GM21381 (cell line): ENCODE measurements at regions not wholly inside any gene's neighbourhood (a gene's known extent, or its start where the extent isn't known, plus 50 kb on each side); places are given as distances from the start of the nearest gene placed in this dataset.

Source experiments
- ATAC-seq: cut with Tn5 transposase; IDR thresholded peaks from one replicate; pipeline ENCODE4 v1.9.1; 2021; ENCODE audit warnings: mild to moderate bottlenecking, moderate library complexity; ENCODE audit not compliant: unreplicated experiment

GRCh38 chr14:61193476-61193875 is 87.7 kb downstream of the TMEM30B start:
- ATAC-seq, result no peak

- ATAC-seq, result no peak
Measured at GRCh38 chr14:61192989-61193388, 88.1 kb downstream of the TMEM30B start.

GRCh38 chr14:61191733-61192132 is 89.4 kb downstream of the TMEM30B start:
- no peak for ATAC-seq

DNA sequence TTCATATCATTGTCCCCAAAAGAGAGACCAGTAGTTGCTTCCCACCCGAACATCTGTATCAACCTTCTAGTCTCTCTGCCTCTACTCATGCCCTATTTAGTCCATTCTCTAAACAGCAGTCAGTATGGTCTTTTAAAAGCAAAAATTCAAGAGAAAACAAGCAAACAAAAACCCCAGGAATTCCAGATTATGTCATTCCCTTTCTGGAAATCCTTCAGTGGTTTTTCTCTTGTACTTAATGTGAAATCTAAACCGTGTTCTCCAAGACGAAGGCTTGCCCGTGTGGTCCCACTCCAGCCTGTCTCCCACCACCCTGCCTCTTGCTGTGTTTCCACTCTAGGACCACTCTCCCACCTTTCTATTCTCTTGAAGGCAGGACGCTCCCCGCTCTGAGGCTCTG is 90.8 kb downstream of the TMEM30B start:
- no peak for ATAC-seq

GRCh38 chr14:61188978-61189808 is 91.9 kb downstream of the TMEM30B start:
- ATAC-seq, result peak; percentile 49

- no peak for ATAC-seq
Measured at GRCh38 chr14:61188196-61188595, 92.9 kb downstream of the TMEM30B start.

DNA sequence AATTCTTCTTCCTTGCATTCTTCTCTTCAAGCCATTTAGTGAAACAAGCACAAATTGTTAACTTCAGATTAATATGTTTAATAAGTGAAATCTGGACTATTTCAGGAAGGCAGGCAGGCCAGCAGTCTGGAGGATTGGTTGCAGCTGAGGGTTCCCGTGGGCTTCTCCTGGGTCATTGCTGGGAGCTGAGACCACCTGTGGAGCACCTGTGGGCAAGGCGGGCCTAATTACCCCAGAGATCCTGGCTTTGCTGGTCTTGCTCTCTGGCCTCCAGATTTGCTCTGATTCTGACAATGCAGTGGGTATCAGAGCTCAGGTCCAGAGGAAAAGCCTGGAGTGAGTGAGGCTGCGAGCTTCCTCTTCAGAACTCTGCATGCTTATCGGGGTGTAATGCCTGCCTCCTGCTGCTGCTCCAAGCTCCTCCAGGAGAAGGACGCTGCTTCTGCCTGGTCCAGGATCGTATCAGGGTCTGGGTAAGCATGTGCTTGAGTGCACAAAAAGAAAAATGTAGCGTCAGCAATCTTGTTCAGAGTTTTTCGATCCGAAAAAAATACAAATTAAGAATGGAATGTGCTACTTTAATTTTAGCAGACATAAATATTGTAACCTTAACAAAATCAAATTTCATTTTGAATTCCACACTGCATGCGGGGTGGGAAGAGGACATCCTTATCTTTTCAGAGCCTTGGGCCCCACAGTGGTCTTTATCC is 93.8 kb downstream of the TMEM30B start:
- ATAC-seq, result no peak

- ATAC-seq, result no peak
Measured at GRCh38 chr14:61186341-61187195, 94.6 kb downstream of the TMEM30B start.

GRCh38 chr14:61185534-61185933 is 95.6 kb downstream of the TMEM30B start:
- no peak for ATAC-seq

DNA sequence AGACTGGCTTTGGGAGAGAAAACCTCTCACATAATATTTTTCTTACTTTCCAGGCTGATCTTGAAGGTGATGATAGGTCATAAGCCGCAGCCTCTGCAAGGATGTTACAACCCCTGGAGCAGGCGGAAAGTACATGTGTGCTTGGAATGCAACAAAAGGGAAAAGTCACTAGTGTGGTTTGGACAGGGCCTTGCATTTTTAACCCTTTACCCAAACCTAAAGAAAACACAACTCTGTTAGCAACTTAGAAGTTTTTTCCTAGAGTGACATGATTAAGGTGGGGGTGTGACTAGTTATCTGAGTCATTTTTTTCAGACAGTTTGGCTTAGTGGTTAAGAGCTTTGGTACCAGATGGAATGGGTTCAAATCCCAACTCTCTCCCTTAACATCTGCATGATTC is 97.0 kb downstream of the TMEM30B start:
- ATAC-seq, result no peak

- ATAC-seq, result no peak
Measured at GRCh38 chr14:61183196-61183885, 97.8 kb downstream of the TMEM30B start.

DNA sequence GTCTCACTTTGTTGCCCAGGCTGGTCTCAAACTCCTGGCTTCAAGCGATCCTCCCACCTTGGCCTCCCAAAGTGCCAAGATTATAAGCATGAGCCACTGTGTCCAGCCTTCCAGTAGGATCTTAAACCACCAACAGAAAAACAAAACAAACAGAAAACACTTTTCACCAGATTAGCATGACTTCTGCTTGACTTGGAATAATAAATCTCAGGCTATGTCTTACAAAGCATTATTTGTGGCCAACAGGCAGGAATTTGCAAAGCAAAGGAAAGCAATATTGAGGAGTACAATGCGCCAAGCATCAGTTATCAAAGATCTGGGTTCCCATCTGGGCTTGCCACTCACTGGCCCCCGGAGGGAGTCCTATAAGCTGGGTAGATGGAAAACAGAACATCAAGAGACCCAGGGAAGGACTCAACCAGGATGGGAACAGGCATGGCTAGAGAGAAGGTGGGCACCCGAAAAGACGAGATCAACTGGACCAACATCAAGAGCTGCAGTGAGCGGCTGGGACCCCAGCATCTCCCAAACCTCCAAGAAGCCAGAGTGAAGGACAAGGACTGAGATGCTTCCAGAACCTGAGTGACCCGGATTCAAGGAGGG is 101.2 kb downstream of the TMEM30B start:
- no peak for ATAC-seq

- no peak for ATAC-seq
Measured at GRCh38 chr14:61179061-61179690, 102.0 kb downstream of the TMEM30B start.

GRCh38 chr14:61178226-61179060 is 102.7 kb downstream of the TMEM30B start:
- ATAC-seq, result no peak

DNA sequence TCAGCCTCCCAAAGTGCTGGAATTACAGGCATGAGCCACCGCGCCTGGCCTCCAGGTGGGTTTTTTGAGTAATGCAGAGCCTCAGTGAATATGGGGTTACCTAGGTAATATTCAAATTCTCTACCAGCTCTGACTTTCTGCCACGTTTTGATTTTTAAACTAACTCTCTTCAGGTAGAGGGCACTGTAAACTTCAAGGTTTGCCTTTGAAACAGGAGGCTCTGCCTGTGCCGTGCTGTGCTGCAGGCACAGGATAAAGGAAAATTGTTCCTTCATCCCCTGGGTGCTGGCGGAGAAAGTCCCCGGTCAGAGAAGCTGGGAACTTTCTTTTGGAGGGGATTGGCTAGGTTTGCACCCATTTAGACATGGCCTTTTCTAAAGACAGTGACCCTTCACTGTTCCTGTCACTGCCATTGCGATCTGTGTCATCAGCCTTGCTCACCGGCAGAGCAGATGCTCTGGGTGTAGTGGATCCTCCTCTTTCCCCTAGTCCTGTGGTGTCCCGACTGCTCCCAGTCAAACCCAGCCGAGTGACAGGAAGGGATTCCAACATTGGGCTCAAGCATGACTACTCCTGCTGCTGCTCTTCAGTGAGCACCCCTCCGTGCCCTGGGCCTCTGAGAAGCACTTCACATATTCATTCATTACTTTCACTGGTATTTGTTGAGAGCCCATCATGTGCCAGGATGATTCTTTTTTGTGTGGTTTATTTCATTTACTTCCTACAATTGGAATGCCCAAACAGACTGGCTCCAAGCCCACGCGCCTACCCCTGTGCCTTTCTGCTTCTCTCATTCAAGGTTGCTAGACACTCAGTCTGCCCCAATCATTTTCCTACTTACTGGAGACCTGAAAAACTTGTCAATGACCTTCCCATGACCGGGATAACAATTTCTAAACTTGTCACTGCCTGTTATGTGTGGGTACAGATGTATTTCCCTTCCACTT is 103.6 kb downstream of the TMEM30B start:
- no peak for ATAC-seq

DNA sequence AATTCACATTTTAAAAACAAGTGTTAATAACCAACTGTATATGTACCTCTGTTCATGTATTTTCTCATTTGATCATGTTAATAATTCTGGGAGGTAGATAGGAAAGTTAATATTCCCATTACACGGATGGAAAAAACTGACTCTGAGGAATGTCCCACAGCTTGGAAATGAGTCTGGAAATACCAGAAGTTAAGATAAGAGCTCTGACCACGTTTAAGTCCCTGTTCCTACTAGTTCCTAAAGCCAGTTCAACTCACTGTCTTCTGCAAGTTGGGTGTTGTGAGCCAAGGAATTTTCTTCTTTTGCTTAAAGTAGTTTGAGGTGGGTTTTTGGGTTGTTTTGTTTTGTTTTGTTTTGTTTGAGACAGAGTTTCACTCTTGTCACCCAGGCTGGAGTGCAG is 104.5 kb downstream of the TMEM30B start:
- ATAC-seq, result no peak

DNA sequence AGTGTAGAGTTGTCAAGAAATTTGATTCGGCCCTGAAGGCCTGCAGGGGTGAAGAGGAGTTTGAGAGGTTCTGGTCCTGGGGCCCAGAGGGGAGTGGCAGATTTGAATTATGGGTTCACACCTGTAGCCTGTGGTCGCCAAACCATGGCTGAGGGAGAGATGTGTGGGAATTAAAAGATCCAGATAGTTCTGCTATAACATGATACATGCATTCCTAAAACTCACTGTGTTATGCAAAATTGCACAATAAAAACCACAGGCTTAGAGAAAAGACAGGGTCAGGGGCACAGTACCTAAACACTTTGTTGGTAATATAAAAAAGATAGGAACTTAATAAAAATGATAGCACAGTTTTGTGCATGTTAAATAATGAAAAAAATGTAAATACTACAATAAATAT is 106.2 kb downstream of the TMEM30B start:
- no peak for ATAC-seq

DNA sequence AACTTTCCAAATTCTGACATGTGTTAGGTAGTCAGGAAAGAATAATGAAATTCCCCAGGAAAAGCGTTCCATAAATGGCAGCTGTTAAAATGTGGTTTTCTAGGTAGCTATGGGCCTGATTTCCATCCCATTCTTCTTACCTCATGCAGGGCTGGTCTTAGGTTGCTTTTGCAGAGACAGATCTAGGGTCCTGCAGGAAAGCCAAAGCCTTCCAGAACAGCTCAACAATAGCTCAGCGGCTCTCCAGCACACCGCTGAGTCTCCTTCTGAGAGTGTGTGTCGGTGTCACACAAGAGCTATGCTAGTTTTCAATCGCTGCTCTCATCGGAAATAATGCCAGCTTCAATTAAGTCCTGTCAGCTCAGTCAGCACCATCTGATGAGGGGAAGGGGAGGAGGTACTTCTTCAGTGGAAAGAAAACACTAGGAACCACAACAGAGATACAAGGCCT is 106.7 kb downstream of the TMEM30B start:
- no peak for ATAC-seq
